ENCODE measurements at regions not wholly inside any gene's neighbourhood (a gene's known extent, or its start where the extent isn't known, plus 50 kb on each side); places are given as distances from the start of the nearest gene placed in this dataset.

- no peak for TF ChIP-seq CTCF (IDR thresholded peaks at IDR 0.05; ENCODE audit: insufficient read depth, low read length)
- H3K4me3 ChIP-seq (ENCODE audit: low read depth, low read length) = no peak overlapping the region
- DNase-seq (ENCODE audit: low read depth) = no peak
Measured at GRCh38 chr2:59924346-59924745, 629.1 kb downstream of the BCL11A start.

GRCh38 chr2:59922450-59922849, 631.0 kb downstream of the BCL11A start:
- H3K4me3 ChIP-seq (ENCODE audit: low read depth, low read length) = no peak overlapping the region
- no peak for DNase-seq (ENCODE audit: low read depth)
- TF ChIP-seq CTCF (IDR thresholded peaks at IDR 0.05; ENCODE audit: insufficient read depth, low read length) = no peak

- no peak for TF ChIP-seq CTCF (IDR thresholded peaks at IDR 0.05; ENCODE audit: insufficient read depth, low read length)
- no peak for DNase-seq (ENCODE audit: low read depth)
- no peak overlapping the region for H3K4me3 ChIP-seq (ENCODE audit: low read depth, low read length)
Measured at GRCh38 chr2:59921743-59922142, 631.7 kb downstream of the BCL11A start.

- H3K4me3 ChIP-seq (ENCODE audit: low read depth, low read length) = no peak overlapping the region
- TF ChIP-seq CTCF (IDR thresholded peaks at IDR 0.05; ENCODE audit: insufficient read depth, low read length) = no peak
Measured at GRCh38 chr2:59920961-59921360, 632.5 kb downstream of the BCL11A start.

GRCh38 chr2:59920307-59920706, 633.1 kb downstream of the BCL11A start:
- no peak for DNase-seq (ENCODE audit: low read depth)
- no peak for TF ChIP-seq CTCF (IDR thresholded peaks at IDR 0.05; ENCODE audit: insufficient read depth, low read length)
- H3K4me3 ChIP-seq (ENCODE audit: low read depth, low read length) = no peak overlapping the region

More at GRCh38 chr2:59920961-59921360, 632.5 kb downstream of the BCL11A start:
- DNase-seq (ENCODE audit: low read depth) = no peak

GRCh38 chr2:59919579-59919978, 633.9 kb downstream of the BCL11A start:
- no peak for DNase-seq (ENCODE audit: low read depth)
- H3K4me3 ChIP-seq (ENCODE audit: low read depth, low read length) = no peak overlapping the region
- no peak for TF ChIP-seq CTCF (IDR thresholded peaks at IDR 0.05; ENCODE audit: insufficient read depth, low read length)

GRCh38 chr2:59912042-59912441, 641.4 kb downstream of the BCL11A start:
- no peak overlapping the region for H3K4me3 ChIP-seq (ENCODE audit: low read depth, low read length)
- no peak for DNase-seq (ENCODE audit: low read depth)
- TF ChIP-seq CTCF (IDR thresholded peaks at IDR 0.05; ENCODE audit: insufficient read depth, low read length) = no peak

Measured in fibroblast of the aortic adventitia (primary cell).